Muscle layer of duodenum (tissue), 2 donors: ENCODE measurements at regions not wholly inside any gene's neighbourhood (a gene's known extent, or its start where the extent isn't known, plus 50 kb on each side); places are given as distances from the start of the nearest gene placed in this dataset.

Source experiments
- H3K27ac ChIP-seq: one replicate; pipeline ENCODE4 v1.7.0; 2013; ENCODE audit warnings: mild to moderate bottlenecking, low read length
- H3K27me3 ChIP-seq: one replicate; pipeline ENCODE4 v1.7.0; 2013; ENCODE audit warnings: low read depth, mild to moderate bottlenecking, control low read depth, low read length
- H3K36me3 ChIP-seq, 2 donors: one replicate each; pipeline ENCODE4 v1.7.0; 2013; ENCODE audit warnings: low read length in 2 of 2, control low read depth in 1 of 2, mild to moderate bottlenecking in 1 of 2; ENCODE audit not compliant: insufficient read depth in 2 of 2, control insufficient read depth in 1 of 2
- H3K4me1 ChIP-seq, 2 donors: one replicate each; pipeline ENCODE4 v1.7.0; 2013; ENCODE audit warnings: low read length in 2 of 2, mild to moderate bottlenecking in 2 of 2, control low read depth in 1 of 2, moderate library complexity in 1 of 2; ENCODE audit not compliant: insufficient read depth in 2 of 2, control insufficient read depth in 1 of 2
- H3K4me3 ChIP-seq, 2 donors: one replicate each; pipeline ENCODE4 v1.7.0; 2013; ENCODE audit warnings: low read length in 2 of 2, low read depth in 1 of 2, mild to moderate bottlenecking in 1 of 2
- H3K9me3 ChIP-seq, 2 donors: one replicate each; pipeline ENCODE4 v1.7.0; 2013; ENCODE audit warnings: low read length in 2 of 2, control low read depth in 1 of 2, mild to moderate bottlenecking in 1 of 2; ENCODE audit not compliant: control insufficient read depth in 1 of 2
- donor health status: healthy.

DNA sequence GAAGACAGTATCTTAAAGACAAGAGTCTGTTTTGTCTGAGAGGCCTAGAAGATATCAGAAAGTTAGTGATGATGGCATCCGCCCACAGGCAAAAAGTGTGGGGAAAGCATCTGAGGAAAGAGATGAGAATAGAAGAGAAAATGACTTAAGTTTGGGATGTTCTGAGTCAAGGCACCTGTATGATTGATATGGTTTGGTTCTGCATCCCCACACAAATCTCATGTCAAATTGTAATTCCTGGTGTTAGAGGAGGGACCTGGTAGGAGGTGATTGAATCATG is 568.2 kb upstream of the MGMT start:
- Histone ChIP-seq H3K4me3 (no peak overlapping the region), H3K36me3 (no peaks in the 10 kb centered on the region), H3K27ac (no peak overlapping the region), H3K27me3 (no peaks in the 10 kb centered on the region), H3K4me1 (no peaks in the 10 kb centered on the region), H3K9me3 (no peaks in the 10 kb centered on the region)

DNA sequence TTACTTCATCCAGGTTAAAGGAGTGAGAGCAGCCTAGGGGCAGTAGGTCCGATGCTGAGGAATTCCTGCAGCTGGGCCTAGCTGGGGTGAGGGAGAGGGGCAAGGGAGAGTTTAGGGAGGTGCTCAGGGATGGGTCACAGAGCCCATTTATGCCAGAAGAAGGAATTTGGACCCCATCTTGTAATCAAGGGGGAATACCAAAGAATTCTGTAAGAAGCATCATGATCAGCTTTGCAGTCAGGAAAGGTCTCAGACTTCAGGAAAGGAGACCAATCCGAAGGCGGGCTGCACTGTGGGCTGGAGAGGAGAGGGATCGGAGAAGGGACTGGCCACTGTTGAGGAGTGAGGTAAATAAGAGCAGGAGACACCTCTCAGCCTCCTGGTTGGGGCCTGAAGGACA is 566.6 kb upstream of the MGMT start:
- no peaks in the 10 kb centered on the region for H3K36me3 ChIP-seq
- H3K27ac ChIP-seq: no peak overlapping the region
- no peaks in the 10 kb centered on the region for H3K9me3 ChIP-seq
- H3K27me3 ChIP-seq: no peaks in the 10 kb centered on the region
- H3K4me3 ChIP-seq: no peak overlapping the region
- no peaks in the 10 kb centered on the region for H3K4me1 ChIP-seq

DNA sequence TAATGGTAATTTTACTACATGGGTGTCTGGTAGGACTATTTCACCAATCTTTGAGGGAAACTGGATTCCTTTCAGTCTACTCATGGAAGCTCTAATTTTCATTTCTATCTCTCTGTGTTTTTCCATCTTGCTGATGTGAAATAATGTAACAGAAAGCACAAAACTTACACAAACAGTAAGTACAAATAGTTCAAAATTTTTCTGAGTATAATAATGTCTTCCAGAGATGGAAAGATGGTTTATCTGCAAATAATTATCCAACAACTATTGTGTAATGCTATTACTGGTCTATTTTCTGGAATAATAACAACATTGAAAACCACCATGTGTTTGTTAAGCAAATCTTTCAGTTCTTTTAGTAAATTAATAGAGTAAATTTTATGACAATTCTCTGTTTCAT is 565.8 kb upstream of the MGMT start:
- H3K4me3 ChIP-seq: no peak overlapping the region
- H3K4me1 ChIP-seq: no peaks in the 10 kb centered on the region
- no peaks in the 10 kb centered on the region for H3K27me3 ChIP-seq
- no peaks in the 10 kb centered on the region for H3K9me3 ChIP-seq
- H3K27ac ChIP-seq: no peak overlapping the region
- no peaks in the 10 kb centered on the region for H3K36me3 ChIP-seq

DNA sequence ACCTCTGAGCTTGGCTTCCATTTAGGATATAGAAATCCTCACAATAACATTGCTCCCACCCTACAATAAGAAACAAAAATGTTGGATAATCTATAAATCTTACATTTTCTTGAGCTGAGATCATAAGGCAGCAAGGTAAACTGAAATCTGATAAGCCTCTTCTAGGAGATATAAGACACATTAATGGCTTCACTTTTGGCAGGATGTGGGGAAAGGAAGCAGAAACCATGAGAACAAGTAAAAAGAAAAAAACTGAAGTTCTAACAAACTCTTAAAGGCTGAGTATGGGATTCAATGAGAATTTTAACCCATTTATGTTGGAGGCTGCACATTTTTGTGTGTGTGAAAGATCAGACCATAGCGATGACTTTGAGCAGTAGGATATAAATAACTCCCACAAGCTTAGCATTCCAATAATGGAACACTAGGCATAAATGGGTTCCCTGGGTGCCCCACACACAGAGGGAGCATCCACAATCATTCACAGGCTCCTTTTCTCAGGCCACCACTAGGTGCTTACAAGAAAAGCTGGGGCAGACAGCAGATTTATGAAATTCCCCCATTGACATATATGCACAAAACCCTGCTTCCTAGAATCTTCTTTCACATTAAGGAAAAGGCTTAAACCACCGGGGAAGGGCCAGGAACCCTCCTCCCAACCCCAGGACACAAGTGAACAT is 564.9 kb upstream of the MGMT start:
- no peak overlapping the region for H3K27ac ChIP-seq
- no peaks in the 10 kb centered on the region for H3K9me3 ChIP-seq
- no peak overlapping the region for H3K4me3 ChIP-seq
- H3K27me3 ChIP-seq: no peaks in the 10 kb centered on the region
- H3K36me3 ChIP-seq: no peaks in the 10 kb centered on the region
- H3K4me1 ChIP-seq: no peaks in the 10 kb centered on the region

DNA sequence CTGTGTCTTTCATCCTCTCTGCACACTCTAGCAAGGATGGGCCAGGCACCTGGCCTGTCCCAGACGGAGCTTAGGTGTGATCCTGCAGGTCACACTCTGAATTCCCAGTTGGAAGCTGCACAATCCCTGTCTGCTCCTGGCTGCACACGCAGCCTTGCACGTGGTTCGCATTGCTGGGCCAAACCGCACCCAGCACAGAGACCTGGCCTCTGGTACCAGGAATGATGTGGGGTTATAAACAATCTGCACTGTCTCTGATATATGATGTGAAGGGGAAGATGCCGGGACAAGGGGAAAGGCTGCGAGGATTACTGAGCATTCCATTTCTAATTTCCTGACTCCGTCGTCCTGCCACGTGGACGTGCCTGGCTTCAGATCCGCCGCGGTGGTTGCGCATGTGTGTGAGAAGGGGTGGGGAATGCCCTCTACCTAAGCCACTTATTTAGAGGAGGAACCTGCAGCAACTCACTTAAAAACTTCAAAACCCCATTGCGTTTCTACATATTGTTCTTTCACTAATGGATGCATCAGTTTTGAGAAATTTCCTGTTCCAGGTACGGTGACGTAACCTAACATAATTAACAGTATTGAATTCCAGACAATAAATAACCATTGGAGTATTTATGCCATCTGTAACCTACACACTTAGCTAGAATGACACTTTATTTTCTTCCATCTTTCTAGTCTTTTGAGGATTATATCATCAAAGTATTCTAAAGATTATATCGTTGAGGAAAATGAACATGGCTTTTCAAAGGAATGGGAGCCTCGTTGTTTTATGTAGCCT is 559.7 kb upstream of the MGMT start:
- Histone ChIP-seq H3K4me3 (no peak overlapping the region), H3K27me3 (no peaks in the 10 kb centered on the region), H3K4me1 (no peaks in the 10 kb centered on the region), H3K36me3 (no peaks in the 10 kb centered on the region), H3K27ac (no peak overlapping the region), H3K9me3 (no peaks in the 10 kb centered on the region)

DNA sequence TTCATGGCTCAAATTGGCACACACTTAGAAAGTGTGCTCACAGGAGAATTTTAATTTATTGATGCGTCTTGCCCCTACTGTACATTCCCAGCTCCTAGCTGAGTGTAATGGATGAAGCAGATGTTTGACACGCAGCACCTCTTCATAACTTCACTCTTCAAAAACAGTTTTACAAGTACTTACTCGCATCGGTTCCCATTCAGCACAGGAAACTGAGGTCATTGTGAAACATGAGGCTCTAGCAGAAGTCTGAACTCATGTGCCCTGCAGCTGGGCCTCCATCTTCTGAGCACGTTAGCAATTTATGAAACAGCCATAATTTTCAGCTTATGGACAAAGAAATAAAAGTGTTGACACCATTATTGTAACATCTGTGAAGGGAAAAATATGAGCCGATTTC is 558.9 kb upstream of the MGMT start:
- Histone ChIP-seq H3K36me3 (no peaks in the 10 kb centered on the region), H3K27ac (no peak overlapping the region), H3K27me3 (no peaks in the 10 kb centered on the region), H3K4me3 (no peak overlapping the region), H3K9me3 (no peaks in the 10 kb centered on the region), H3K4me1 (no peaks in the 10 kb centered on the region)

DNA sequence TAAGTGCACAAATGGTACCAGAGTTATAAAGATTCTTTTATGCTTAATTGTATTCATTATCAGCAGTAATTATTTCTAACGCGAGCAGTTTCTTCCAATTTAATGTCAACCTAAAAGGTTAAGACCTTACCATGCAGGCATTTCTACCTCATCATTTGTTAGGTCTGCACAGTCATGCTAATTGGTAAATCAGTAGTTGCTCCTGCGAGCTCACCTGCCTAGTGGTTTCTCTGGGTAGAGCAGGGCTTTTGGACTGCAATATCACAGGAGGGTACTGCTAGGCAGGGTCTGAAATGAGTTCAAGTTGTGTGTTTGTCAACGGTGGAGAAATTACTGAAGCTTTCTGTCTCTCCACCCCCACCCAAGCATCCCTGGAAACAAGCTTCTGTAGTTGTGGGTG is 558.5 kb upstream of the MGMT start:
- Histone ChIP-seq H3K36me3 (no peaks in the 10 kb centered on the region), H3K9me3 (no peaks in the 10 kb centered on the region), H3K4me3 (no peak overlapping the region), H3K27ac (no peak overlapping the region), H3K27me3 (no peaks in the 10 kb centered on the region), H3K4me1 (no peaks in the 10 kb centered on the region)

DNA sequence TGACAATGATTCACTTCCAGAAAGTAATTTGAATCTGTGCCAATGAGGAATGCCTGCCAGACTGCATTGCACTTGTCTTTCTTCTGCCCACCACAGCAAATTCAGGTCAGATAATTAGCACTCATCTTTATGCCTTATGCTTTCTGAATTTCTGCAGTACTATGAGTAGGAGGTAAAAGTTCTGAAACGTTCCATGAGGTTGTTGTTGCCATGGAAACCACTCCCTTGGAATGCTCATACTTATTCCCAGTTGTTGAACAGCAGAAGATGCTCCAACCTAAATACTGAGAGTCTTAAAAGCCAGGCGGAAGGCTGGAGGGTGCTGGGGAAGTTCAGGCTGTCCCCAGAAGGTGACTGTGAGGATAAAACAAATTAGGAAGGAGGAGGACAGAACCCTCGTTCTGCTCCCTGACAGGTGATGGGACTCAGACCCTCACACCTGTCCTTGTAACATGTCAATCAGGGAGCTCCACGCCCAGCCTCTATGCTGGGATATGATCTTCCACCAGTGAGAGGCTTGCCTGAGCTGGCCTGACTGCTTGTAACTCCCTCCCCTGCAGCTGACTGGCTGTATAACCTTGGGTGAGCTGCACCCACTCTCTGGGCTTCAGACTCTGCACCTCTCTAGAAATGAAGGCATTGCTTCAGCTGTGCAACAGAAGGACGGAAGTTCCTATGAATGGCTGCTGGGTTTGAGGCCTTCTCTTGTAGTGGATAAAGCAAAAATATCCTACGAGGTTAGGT is 554.3 kb upstream of the MGMT start:
- Histone ChIP-seq H3K9me3 (no peaks in the 10 kb centered on the region), H3K4me1 (no peaks in the 10 kb centered on the region), H3K27me3 (no peaks in the 10 kb centered on the region), H3K27ac (no peak overlapping the region), H3K4me3 (no peak overlapping the region), H3K36me3 (no peaks in the 10 kb centered on the region)

DNA sequence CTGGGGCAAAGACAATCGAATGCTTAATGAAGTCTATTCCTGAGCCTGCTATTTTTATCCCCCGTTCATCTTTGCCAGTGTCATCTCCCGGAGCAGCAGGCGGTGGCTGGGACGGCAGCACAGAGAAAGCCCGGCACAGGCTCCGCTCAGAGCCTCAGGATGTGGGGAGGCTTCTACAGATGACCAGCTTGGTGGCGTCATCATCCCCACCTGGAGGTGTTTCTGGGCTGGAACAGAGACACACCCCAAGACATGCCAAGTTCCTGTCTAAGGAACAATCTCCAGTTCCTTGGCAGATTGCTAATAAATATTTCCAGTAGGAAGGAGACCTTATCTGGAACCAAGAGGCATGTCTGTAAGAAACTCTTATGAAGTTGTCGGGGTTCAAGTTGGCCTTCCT is 552.4 kb upstream of the MGMT start:
- Histone ChIP-seq H3K9me3 (no peaks in the 10 kb centered on the region), H3K4me1 (no peaks in the 10 kb centered on the region), H3K36me3 (no peaks in the 10 kb centered on the region), H3K27ac (no peak overlapping the region), H3K4me3 (no peak overlapping the region), H3K27me3 (no peaks in the 10 kb centered on the region)

DNA sequence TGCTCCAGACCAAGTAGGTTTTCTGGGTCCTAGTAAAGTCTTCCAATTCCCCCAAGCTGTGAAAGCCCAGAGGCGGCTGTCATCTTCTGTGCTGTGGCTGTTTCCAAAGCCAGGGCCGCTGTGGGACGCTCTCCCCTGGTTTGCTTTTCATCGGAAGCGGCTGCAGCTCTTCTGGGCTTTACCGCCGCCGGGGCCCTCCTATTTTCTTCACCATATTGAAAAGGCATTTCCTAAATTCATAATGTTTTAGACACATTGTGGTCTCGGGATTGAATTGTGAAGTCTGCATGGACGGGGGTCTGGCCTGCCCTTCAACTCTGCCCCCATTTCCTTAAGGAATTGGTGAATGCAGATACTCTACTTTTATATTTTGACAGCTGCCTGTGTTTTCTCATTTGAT is 551.4 kb upstream of the MGMT start:
- Histone ChIP-seq H3K27me3 (no peaks in the 10 kb centered on the region), H3K27ac (no peak overlapping the region), H3K36me3 (no peaks in the 10 kb centered on the region), H3K9me3 (no peaks in the 10 kb centered on the region), H3K4me1 (no peaks in the 10 kb centered on the region), H3K4me3 (no peak overlapping the region)

DNA sequence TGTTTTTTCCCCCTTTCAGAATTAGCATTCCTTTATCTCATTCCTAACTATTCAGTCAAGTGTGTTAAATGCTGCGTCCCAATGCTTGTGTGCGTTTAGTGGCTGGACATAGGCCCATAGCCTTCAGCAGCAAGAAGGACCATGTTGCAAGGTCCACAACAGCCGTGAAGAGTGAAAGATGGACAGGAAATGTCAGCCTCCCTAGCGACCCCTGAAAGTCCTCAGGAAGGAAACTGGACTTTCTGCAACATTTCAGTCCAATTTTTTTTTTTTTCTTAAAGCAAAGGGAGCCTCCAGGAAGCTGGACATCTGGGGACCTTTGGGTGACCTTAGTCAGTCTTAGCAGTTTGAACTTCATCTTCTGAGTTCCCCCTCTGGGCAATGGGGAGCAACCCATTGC is 550.7 kb upstream of the MGMT start:
- no peak overlapping the region for H3K27ac ChIP-seq
- no peaks in the 10 kb centered on the region for H3K27me3 ChIP-seq
- H3K4me3 ChIP-seq: no peak overlapping the region
- no peaks in the 10 kb centered on the region for H3K9me3 ChIP-seq
- H3K4me1 ChIP-seq: no peaks in the 10 kb centered on the region
- no peaks in the 10 kb centered on the region for H3K36me3 ChIP-seq
